ENCODE measurements at regions not wholly inside any gene's neighbourhood (a gene's known extent, or its start where the extent isn't known, plus 50 kb on each side); places are given as distances from the start of the nearest gene placed in this dataset.

DNA sequence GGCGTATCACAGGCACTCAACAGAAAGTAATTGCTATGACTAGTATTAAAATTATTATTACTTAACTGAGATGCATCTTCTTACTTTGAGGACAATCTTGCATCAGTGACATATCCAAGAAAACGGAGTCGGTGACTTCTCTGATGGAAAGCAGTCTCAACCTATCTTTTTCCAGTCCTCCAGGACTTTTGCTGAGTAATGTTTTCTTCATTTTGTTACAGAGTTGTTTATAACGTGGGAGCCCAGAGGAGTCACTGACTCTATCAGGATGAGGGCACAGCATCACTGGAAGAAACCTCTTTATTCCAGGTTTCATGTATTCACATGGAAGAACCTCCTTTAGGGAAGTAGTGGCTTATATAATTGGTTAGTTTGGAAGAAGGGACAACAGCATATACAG lies 51.5 kb upstream of the MELK start:
- ATAC-seq, result no peak
- 70% methylated on average over 4 of the region's 4 CpGs for WGBS, 2 donors

DNA sequence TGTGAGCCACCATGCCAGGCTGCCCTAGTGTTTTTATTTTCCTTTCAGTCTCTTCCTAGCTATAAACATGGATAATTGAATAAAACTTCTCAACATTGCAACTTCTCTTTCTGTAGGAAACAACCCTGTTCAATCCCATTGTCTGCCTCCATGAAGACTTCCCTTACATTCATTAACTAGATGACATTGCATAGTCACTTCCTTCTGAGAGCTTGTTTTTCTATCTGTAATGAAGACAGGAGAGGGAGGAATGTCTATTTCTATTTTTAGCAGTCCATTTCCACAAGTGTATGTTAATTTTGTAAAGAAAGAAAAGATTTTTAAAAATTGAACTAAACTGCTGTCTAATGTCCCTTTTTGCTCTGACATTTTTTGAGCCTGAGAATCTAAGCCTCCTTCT lies 55.6 kb upstream of the MELK start:
- TF ChIP-seq, protein P1, sequence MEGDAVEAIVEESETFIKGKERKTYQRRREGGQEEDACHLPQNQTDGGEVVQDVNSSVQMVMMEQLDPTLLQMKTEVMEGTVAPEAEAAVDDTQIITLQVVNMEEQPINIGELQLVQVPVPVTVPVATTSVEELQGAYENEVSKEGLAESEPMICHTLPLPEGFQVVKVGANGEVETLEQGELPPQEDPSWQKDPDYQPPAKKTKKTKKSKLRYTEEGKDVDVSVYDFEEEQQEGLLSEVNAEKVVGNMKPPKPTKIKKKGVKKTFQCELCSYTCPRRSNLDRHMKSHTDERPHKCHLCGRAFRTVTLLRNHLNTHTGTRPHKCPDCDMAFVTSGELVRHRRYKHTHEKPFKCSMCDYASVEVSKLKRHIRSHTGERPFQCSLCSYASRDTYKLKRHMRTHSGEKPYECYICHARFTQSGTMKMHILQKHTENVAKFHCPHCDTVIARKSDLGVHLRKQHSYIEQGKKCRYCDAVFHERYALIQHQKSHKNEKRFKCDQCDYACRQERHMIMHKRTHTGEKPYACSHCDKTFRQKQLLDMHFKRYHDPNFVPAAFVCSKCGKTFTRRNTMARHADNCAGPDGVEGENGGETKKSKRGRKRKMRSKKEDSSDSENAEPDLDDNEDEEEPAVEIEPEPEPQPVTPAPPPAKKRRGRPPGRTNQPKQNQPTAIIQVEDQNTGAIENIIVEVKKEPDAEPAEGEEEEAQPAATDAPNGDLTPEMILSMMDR (IDR thresholded peaks at IDR 0.05), result no peak
- Histone ChIP-seq H3K27ac (no peak overlapping the region), H3K36me3 (no peaks in the 10 kb centered on the region), H3K4me3 (no peak overlapping the region), H3K4me1 (no peaks in the 10 kb centered on the region), H3K27me3 (peaks cover 0 to 6% (median 0%) of the 10 kb centered on the region in 7 donors), H3K9me3 (no peaks in the 10 kb centered on the region)
- ATAC-seq (no peak), DNase-seq (no peak)
- intact Hi-C loops (cut with DNase I), result no loop called here

More for the DNA sequence above, 51.5 kb upstream of the MELK start:
- intact Hi-C loops (cut with DNase I), result no loop called here
- Histone ChIP-seq H3K4me3 (no peak overlapping the region), H3K27me3 (peaks cover 0 to 6% (median 0%) of the 10 kb centered on the region in 7 donors), H3K27ac (no peak overlapping the region), H3K36me3 (no peaks in the 10 kb centered on the region), H3K9me3 (no peaks in the 10 kb centered on the region), H3K4me1 (no peaks in the 10 kb centered on the region)
- TF ChIP-seq, protein P1 (IDR thresholded peaks at IDR 0.05), result no peak
- DNase-seq, result no peak

DNA sequence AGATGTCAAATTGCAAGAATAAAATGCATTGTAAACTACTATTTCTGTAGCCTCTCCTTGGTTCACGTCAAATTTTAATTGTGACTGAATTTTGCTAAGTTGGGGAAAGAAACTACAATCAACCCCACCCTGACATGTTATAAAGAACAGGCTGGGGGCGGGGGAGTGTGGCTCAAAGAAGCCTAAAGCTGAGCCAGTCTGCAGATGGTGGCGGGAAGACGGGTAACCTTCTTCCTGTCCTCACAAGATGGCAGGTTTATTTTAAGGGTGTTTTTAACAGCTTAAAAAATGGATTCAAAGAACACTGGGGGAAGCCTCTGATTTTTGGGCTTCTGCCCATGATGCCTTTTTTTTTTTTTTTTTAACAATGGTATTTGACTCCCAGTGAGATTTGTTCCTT lies 68.5 kb upstream of the MELK start:
- ATAC-seq, result no peak
- H3K4me1 ChIP-seq, result peaks cover 0 to 8% (median 0%) of the 10 kb centered on the region in 9 donors
- intact Hi-C loops (cut with DNase I), result loop anchor here in 1 of 10 donors (10.0 kb wide), 2 partner anchors 49 to 61 kb away; no protein-coding TSS in a partner anchor
- TF ChIP-seq, protein P1 (IDR thresholded peaks at IDR 0.05), result no peak
- 79 to 84% methylated on average over 4 of the region's 4 CpGs for WGBS, 2 donors
- peaks cover 0 to 4% (median 0%) of the 10 kb centered on the region in 7 donors for H3K27me3 ChIP-seq
- no peaks in the 10 kb centered on the region for H3K9me3 ChIP-seq
- H3K36me3 ChIP-seq, result no peaks in the 10 kb centered on the region
- no peak for DNase-seq
- no peak overlapping the region for H3K27ac ChIP-seq
- no peak overlapping the region for H3K4me3 ChIP-seq

DNA sequence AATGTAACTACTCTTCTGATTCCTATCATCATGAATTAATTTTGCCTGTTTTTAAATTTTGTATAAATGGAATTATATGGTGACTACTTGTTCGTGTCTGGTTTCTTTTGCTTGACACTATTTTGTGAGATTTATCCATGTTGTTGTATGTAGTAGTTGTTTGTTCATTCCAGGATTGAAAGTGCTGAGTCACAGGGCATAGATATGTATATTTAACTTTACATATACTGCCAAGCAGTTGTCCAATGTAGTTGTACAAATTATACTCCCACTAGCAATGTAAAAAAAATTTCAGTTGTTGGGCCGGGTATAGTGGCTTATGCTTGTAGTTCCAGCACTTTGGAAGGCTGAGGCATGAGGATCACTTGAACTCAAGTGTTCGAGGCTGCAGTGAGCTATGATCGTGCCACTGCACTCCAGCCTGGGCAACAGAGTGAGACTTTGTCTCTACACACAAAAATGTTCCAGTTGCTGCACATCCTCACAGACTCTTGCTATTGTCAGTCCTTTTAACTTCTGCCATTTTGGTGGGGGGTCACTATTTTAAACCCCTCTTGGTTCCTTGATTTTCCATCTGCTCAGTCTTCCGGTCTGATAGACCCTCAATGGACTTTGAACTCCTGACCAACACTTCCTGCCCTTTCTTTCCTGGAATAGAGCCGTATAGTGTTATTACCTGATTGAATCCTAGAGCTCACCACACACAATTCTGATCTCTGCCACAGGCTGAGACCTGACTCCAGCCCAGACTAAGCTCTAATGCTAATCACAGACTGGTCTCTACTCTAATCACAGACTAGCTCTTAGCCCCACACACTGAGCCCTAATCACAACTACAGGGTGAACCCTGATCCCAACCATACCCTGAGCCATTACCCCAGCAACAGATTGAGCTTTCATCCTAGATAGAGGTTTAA lies 69.3 kb upstream of the MELK start:
- Histone ChIP-seq H3K4me3 (no peak overlapping the region), H3K27me3 (peaks cover 0 to 4% (median 0%) of the 10 kb centered on the region in 7 donors), H3K9me3 (no peaks in the 10 kb centered on the region), H3K27ac (no peak overlapping the region), H3K4me1 (peaks cover 0 to 8% (median 0%) of the 10 kb centered on the region in 9 donors), H3K36me3 (no peaks in the 10 kb centered on the region)
- ATAC-seq (no peak), DNase-seq (no peak)
- TF ChIP-seq, protein P1 (IDR thresholded peaks at IDR 0.05), result no peak
- 82 to 85% methylated on average over 6 of the region's 6 CpGs for WGBS, 2 donors
- intact Hi-C loops (cut with DNase I), result loop anchor here in 1 of 10 donors (10.0 kb wide), 2 partner anchors 49 to 61 kb away; no protein-coding TSS in a partner anchor

All from heart right ventricle (tissue), 16 donors.